ENCODE measurements at regions not wholly inside any gene's neighbourhood (a gene's known extent, or its start where the extent isn't known, plus 50 kb on each side); places are given as distances from the start of the nearest gene placed in this dataset.

GRCh38 chr5:107154593-107154992 is 516.1 kb downstream of the EFNA5 start:
- no peaks in the 10 kb centered on the region for H3K9me1 ChIP-seq (ENCODE audit: control insufficient read depth, extremely low read depth, insufficient read depth, low read length)
- DNase-seq (ENCODE audit: low read depth, low spot score) = no peak
- H3K9me3 ChIP-seq (ENCODE audit: control insufficient read depth, low read depth, low read length) = no peaks in the 10 kb centered on the region
- H3K4me1 ChIP-seq (ENCODE audit: control insufficient read depth, extremely low read depth, insufficient read depth, low read length) = no peaks in the 10 kb centered on the region
- no peak overlapping the region for H3K9ac ChIP-seq (ENCODE audit: control insufficient read depth, extremely low read depth, insufficient read depth, low read length)
- dilution Hi-C loops (cut with MboI; ENCODE audit: extremely low pct_ligation_motif_present, low sequenced_read_pairs) = no loop called here
- TF ChIP-seq CTCF (optimal IDR thresholded peaks at IDR 0.05 in 1 of 3, IDR thresholded peaks at IDR 0.05 in 1 of 3, conservative IDR thresholded peaks at IDR 0.05 in 1 of 3; ENCODE audit: extremely low read depth in 1 of 3, insufficient read depth in 2 of 3, low read length in 3 of 3) (no peak), EZH2 (IDR thresholded peaks at IDR 0.05; ENCODE audit: low read length) (no peak)
- no peak overlapping the region for H3K27ac ChIP-seq (ENCODE audit: control insufficient read depth, insufficient read depth, low read length)
- no peaks in the 10 kb centered on the region for H3K79me2 ChIP-seq (ENCODE audit: control insufficient read depth, insufficient read depth, low read length)
- no peaks in the 10 kb centered on the region for H3K27me3 ChIP-seq (ENCODE audit: control insufficient read depth, extremely low read depth, insufficient read depth, low read length)
- no peaks in the 10 kb centered on the region for H4K20me1 ChIP-seq (ENCODE audit: control insufficient read depth, extremely low read depth, insufficient read depth, low read length)
- no peaks in the 10 kb centered on the region for H3K36me3 ChIP-seq (ENCODE audit: control insufficient read depth in 2 of 2, extremely low read depth in 1 of 2, insufficient read depth in 2 of 2, low read length in 2 of 2)
- no peak overlapping the region for H3K4me3 ChIP-seq (ENCODE audit: control insufficient read depth in 2 of 3, extremely low read depth in 1 of 3, insufficient read depth in 2 of 3, low read depth in 1 of 3, low read length in 3 of 3)
- no peak overlapping the region for H2AFZ ChIP-seq (ENCODE audit: control insufficient read depth, low read length)
- FAIRE-seq = no peak
- no peak overlapping the region for H3K4me2 ChIP-seq (ENCODE audit: control insufficient read depth, extremely low read depth, insufficient read depth, low read depth, low read length)

GRCh38 chr5:107153283-107153682 is 517.5 kb downstream of the EFNA5 start:
- dilution Hi-C loops (cut with MboI; ENCODE audit: extremely low pct_ligation_motif_present, low sequenced_read_pairs) = no loop called here
- no peak overlapping the region for H2AFZ ChIP-seq (ENCODE audit: control insufficient read depth, low read length)
- no peaks in the 10 kb centered on the region for H3K27me3 ChIP-seq (ENCODE audit: control insufficient read depth, extremely low read depth, insufficient read depth, low read length)
- no peak overlapping the region for H3K9ac ChIP-seq (ENCODE audit: control insufficient read depth, extremely low read depth, insufficient read depth, low read length)
- H3K9me1 ChIP-seq (ENCODE audit: control insufficient read depth, extremely low read depth, insufficient read depth, low read length) = no peaks in the 10 kb centered on the region
- H3K9me3 ChIP-seq (ENCODE audit: control insufficient read depth, low read depth, low read length) = no peaks in the 10 kb centered on the region
- H3K4me3 ChIP-seq (ENCODE audit: control insufficient read depth in 2 of 3, extremely low read depth in 1 of 3, insufficient read depth in 2 of 3, low read depth in 1 of 3, low read length in 3 of 3) = no peak overlapping the region
- no peaks in the 10 kb centered on the region for H4K20me1 ChIP-seq (ENCODE audit: control insufficient read depth, extremely low read depth, insufficient read depth, low read length)
- H3K4me1 ChIP-seq (ENCODE audit: control insufficient read depth, extremely low read depth, insufficient read depth, low read length) = no peaks in the 10 kb centered on the region
- no peak for FAIRE-seq
- TF ChIP-seq CTCF (optimal IDR thresholded peaks at IDR 0.05 in 1 of 3, IDR thresholded peaks at IDR 0.05 in 1 of 3, conservative IDR thresholded peaks at IDR 0.05 in 1 of 3; ENCODE audit: extremely low read depth in 1 of 3, insufficient read depth in 2 of 3, low read length in 3 of 3) = no peak
- no peak for TF ChIP-seq EZH2 (IDR thresholded peaks at IDR 0.05; ENCODE audit: low read length)
- no peak overlapping the region for H3K4me2 ChIP-seq (ENCODE audit: control insufficient read depth, extremely low read depth, insufficient read depth, low read depth, low read length)
- no peaks in the 10 kb centered on the region for H3K79me2 ChIP-seq (ENCODE audit: control insufficient read depth, insufficient read depth, low read length)
- DNase-seq (ENCODE audit: low read depth, low spot score) = no peak
- H3K36me3 ChIP-seq (ENCODE audit: control insufficient read depth in 2 of 2, extremely low read depth in 1 of 2, insufficient read depth in 2 of 2, low read length in 2 of 2) = no peaks in the 10 kb centered on the region
- H3K27ac ChIP-seq (ENCODE audit: control insufficient read depth, insufficient read depth, low read length) = no peak overlapping the region
